Omental fat pad (tissue), 3 donors: ENCODE measurements at regions not wholly inside any gene's neighbourhood (a gene's known extent, or its start where the extent isn't known, plus 50 kb on each side); places are given as distances from the start of the nearest gene placed in this dataset.

ENCODE experiments used
- ATAC-seq: fragments of 150-250 bp; one replicate; pipeline ENCODE4 v1.9.1; 2016; ENCODE audit warnings: mild to moderate bottlenecking, moderate library complexity; ENCODE audit not compliant: low FRiP score
- DNase-seq: peaks from one replicate; pipeline ENCODE4 v3.0.0-alpha.2; 2019; ENCODE audit warnings: low spot score
- TF ChIP-seq, protein P1 (sequence below), 3 donors: fragments of 450-650 bp; IDR thresholded peaks; one replicate each; pipeline ENCODE4 v1.5.1; 2016 to 2017; ENCODE audit warnings: antibody characterized with exemption in 3 of 3, mild to moderate bottlenecking in 3 of 3, moderate library complexity in 2 of 3

DNA sequence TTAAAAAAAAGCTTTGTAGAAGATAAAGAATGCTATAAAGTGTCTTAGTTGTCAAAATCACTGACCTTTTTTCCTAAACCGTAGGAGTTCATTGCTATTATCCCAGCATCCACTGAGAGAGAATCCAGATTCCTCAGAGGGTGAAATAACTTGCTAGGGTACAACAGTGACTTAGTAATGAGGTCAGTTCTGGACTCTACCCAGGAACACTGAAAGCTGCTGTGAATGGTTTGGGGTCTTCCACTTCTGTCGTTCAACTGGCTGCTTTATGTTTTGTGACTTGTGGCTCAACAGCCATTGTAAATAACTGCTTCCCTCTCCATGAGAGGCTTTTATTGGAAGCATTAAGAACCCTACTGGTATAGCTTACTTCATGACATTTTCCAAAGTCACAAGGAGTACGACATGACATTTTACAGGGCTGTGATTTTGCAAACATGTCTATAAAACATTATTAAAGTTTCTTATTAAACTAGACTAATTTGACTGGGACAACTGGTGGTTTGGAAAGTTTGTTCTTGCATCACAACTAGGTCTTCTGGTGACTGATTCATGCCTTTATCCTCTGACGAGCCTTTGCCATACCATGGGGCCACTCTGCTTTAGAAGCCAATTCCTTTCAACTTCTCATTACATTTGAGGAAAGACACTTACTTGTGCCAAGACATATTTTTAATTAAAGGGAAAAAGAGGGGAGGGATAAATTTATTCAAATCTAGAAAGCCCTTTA, 92.2 kb upstream of the CDH11 start:
- DNase-seq (no peak), ATAC-seq (no peak)
- TF ChIP-seq, protein P1, sequence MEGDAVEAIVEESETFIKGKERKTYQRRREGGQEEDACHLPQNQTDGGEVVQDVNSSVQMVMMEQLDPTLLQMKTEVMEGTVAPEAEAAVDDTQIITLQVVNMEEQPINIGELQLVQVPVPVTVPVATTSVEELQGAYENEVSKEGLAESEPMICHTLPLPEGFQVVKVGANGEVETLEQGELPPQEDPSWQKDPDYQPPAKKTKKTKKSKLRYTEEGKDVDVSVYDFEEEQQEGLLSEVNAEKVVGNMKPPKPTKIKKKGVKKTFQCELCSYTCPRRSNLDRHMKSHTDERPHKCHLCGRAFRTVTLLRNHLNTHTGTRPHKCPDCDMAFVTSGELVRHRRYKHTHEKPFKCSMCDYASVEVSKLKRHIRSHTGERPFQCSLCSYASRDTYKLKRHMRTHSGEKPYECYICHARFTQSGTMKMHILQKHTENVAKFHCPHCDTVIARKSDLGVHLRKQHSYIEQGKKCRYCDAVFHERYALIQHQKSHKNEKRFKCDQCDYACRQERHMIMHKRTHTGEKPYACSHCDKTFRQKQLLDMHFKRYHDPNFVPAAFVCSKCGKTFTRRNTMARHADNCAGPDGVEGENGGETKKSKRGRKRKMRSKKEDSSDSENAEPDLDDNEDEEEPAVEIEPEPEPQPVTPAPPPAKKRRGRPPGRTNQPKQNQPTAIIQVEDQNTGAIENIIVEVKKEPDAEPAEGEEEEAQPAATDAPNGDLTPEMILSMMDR (IDR thresholded peaks at IDR 0.05): no peak

DNA sequence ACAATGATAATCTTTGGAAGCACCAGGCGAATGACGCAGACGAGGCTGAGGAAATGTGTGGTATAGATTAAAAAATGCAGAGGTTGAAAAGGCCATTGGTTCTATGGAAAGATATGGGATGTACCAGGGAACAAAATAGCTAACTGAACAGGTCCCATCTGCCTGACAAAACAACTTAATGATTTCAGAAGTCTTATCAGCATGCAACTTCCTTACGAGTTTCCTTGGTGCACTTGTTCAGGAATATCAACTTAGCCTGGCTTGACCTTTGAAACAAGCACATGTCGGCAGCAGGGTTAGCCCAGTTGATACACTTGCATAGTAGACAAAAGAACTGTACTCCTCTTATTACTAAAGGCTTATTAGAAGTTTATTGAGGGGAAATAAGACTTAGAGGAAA, 90.9 kb upstream of the CDH11 start:
- ATAC-seq: no peak
- no peak for DNase-seq

DNA sequence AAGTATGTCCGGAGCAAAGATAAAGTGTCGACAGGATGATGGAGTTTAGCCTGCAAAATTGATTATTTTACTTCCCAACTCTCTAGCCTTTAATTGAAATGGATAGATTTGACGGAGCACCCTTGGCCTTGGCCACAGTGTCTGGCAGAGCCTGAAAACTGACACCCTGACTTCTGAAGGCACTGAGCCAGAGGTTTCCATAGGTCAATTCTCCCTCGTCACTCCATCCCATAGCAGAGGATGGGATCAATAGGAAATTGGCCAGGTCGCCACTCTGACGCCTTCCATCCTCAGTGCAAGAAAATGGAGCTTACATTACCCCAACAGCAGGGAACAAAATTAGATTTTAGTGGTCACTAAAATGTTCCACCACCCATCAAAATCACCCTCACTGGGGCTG, 90.4 kb upstream of the CDH11 start:
- no peak for DNase-seq
- ATAC-seq: no peak
- TF ChIP-seq, protein P1 (IDR thresholded peaks at IDR 0.05): no peak

More for the DNA sequence above, 90.9 kb upstream of the CDH11 start:
- TF ChIP-seq, protein P1 (IDR thresholded peaks at IDR 0.05): no peak

DNA sequence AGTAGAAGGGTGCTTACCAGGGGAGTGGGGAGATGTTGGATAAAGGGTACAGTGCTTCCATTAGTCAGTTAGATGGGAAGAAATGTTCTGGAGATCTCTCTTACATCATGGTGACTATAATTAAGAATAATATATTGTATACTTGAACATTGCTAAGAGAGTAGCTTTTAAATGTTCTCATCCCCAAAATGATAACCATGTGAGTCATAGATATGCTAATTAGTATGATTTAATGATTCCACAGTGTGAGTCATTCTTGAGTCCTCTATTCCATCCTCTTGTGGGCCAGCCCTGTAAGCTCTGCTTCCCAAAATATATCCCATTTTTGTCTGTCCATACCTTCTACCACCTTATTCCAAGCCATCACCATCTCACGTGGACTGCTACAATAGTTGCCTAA, 80.6 kb upstream of the CDH11 start:
- DNase-seq: no peak
- TF ChIP-seq, protein P1 (IDR thresholded peaks at IDR 0.05): no peak
- ATAC-seq: no peak

DNA sequence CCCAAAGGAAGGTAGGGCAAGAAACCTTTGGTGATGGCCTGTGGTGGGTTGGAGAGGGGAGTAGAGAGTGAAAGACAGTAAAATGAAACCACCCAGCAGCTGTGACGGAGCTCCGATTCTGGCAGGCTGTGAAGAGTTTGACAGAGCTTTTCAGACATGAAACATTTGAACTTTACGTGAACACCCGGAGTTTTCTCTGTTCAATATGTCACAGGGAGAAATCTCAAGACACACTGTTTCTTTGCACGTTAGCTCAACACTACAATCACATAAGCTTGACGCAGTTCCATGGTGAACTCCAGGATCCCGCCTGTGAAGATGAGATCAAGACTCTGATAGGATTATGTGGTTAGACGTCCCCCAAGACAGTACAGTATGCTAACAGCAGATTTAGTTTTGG, 79.6 kb upstream of the CDH11 start:
- DNase-seq: no peak
- TF ChIP-seq, protein P1 (IDR thresholded peaks at IDR 0.05): no peak
- ATAC-seq: no peak

DNA sequence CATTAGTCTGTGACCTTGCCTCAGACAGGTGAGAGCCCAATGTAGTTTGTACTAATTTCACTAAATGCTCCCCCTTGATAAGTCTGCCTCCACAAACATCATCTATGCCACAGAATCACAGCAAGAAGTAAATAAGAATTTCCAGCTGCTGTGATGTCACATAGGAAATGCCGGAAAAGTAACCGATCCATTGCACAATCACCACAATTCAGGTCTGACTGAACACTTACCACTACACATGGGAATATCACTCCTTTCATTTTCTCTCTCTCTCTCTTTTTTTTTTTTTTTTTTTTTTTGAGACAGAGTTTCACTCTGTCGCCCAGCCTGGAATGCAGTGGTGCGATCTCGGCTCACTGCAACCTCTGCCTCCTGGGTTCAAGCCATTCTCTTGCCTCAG, 79.0 kb upstream of the CDH11 start:
- ATAC-seq: no peak

More for the DNA sequence above, 79.0 kb upstream of the CDH11 start:
- DNase-seq: no peak
- TF ChIP-seq, protein P1 (IDR thresholded peaks at IDR 0.05): no peak
